NB4 (cell line): ENCODE measurements at regions not wholly inside any gene's neighbourhood (a gene's known extent, or its start where the extent isn't known, plus 50 kb on each side); places are given as distances from the start of the nearest gene placed in this dataset.

ENCODE experiments used
- POLR2A ChIP-seq: IDR thresholded peaks from 2 replicates; pipeline ENCODE4 v1.6.1; 2011; ENCODE audit warnings: mild to moderate bottlenecking; ENCODE audit not compliant: insufficient read length; ENCODE audit errors: extremely low read depth
- TF ChIP-seq, protein P1 (sequence below): IDR thresholded peaks from one replicate; pipeline ENCODE4 v1.5.1; 2012; ENCODE audit warnings: low read depth, low read length
- TF ChIP-seq, protein P2 (sequence below): IDR thresholded peaks from 2 replicates; pipeline ENCODE4 v1.6.1; 2011; ENCODE audit warnings: low read depth, low read length

DNA sequence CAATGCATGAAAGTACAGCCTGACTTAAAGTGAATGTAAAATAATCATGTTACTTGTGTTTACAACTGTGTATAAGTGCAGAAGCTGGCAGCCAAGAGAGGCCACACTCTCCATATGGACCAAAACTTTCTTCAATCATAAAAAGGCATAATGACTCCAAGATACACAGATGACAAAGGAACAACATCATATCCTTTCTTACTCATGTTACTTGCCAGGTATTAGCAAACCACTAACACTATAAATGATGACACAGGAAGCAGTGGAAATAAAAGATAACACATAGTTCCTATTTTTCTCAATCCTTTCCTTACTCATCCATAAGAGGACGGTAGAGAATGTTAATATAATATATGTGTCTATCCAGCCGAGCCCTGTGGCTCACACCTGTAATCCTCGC lies 400.0 kb upstream of the CDH2 start:
- TF ChIP-seq, protein P1, sequence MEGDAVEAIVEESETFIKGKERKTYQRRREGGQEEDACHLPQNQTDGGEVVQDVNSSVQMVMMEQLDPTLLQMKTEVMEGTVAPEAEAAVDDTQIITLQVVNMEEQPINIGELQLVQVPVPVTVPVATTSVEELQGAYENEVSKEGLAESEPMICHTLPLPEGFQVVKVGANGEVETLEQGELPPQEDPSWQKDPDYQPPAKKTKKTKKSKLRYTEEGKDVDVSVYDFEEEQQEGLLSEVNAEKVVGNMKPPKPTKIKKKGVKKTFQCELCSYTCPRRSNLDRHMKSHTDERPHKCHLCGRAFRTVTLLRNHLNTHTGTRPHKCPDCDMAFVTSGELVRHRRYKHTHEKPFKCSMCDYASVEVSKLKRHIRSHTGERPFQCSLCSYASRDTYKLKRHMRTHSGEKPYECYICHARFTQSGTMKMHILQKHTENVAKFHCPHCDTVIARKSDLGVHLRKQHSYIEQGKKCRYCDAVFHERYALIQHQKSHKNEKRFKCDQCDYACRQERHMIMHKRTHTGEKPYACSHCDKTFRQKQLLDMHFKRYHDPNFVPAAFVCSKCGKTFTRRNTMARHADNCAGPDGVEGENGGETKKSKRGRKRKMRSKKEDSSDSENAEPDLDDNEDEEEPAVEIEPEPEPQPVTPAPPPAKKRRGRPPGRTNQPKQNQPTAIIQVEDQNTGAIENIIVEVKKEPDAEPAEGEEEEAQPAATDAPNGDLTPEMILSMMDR, result no peak
- TF ChIP-seq, protein P2, sequence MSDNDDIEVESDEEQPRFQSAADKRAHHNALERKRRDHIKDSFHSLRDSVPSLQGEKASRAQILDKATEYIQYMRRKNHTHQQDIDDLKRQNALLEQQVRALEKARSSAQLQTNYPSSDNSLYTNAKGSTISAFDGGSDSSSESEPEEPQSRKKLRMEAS, result no peak
- no peak for TF ChIP-seq POLR2A
